ENCODE measurements at regions not wholly inside any gene's neighbourhood (a gene's known extent, or its start where the extent isn't known, plus 50 kb on each side); places are given as distances from the start of the nearest gene placed in this dataset.

DNA sequence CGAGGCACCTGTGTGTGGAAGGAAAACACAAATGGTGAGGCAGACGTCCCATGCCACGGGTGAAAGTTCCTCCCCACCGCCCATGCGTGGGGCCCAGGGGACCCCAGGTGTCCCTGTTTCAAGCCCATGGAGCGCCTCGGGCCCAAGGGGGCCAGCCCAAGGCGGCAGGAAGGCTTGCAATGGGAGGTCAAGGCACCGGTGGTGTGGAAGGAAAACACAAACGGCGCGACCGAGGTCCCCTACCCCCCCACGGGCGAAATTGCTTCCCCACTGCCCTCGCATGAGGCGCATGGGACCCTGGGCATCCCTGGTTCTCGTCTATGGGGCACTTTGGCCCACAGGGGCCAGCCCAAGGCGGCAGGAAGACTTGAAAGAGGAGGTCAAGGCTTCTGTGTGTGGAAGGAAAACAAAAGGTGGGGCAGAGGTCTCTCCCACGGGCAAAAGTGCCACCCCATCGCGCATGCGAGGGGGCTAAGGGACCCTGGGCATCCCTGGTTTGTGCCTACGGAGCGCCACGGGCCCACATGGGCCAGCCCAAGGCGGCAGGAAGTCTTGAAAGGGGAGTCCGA is 379.4 kb downstream of the ALG10 start:
- no peak for DNase-seq (ENCODE audit: low read depth)
- TF ChIP-seq, protein P1, sequence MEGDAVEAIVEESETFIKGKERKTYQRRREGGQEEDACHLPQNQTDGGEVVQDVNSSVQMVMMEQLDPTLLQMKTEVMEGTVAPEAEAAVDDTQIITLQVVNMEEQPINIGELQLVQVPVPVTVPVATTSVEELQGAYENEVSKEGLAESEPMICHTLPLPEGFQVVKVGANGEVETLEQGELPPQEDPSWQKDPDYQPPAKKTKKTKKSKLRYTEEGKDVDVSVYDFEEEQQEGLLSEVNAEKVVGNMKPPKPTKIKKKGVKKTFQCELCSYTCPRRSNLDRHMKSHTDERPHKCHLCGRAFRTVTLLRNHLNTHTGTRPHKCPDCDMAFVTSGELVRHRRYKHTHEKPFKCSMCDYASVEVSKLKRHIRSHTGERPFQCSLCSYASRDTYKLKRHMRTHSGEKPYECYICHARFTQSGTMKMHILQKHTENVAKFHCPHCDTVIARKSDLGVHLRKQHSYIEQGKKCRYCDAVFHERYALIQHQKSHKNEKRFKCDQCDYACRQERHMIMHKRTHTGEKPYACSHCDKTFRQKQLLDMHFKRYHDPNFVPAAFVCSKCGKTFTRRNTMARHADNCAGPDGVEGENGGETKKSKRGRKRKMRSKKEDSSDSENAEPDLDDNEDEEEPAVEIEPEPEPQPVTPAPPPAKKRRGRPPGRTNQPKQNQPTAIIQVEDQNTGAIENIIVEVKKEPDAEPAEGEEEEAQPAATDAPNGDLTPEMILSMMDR (IDR thresholded peaks at IDR 0.05; ENCODE audit: insufficient read depth, low read depth, low read length, missing control alignments) = no peak
- no peak overlapping the region for H3K4me3 ChIP-seq (ENCODE audit: low read length)

GRCh38 chr12:34402228-34402898 is 380.1 kb downstream of the ALG10 start:
- TF ChIP-seq, protein P1 (IDR thresholded peaks at IDR 0.05; ENCODE audit: insufficient read depth, low read depth, low read length, missing control alignments) = no peak
- no peak overlapping the region for H3K4me3 ChIP-seq (ENCODE audit: low read length)
- no peak for DNase-seq (ENCODE audit: low read depth)

DNA sequence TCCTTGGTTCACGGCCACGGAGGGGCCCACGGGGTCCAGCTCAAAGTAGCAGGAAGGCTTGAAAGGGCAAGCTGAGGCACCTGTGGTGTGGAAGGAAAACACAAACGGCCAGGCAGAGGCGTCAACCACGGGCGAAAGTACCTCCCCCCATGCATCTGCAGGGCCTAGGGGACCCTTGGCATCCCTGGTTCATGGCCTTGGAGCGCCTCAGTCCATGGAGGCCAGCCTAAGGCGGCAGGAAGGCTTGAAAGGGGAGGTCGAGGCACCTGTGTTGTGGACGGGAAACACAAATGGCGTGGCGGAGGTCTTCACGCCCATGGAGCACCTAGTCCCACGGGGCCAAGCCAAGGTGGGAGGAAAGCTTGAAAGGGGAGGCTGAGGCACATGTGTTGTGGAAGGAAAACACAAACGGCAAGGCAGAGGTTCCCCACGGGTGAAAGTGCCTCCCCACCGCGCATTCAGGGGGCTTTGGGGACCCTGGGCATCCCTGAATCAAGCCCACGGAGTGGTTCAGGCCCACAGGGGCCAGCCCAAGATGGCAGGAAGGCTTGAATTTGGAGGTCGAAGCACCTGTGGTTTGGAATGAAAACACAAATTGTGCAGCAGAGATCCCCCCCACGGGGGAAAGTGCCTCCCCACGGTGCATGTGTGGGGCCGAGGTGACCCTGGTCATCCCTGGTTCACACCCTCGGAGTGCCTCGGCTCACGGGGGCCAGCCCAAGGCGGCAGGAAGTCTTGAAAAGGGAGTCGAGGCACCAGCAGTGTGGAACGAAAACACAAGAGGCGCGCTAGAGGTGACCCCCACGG is 380.8 kb downstream of the ALG10 start:
- TF ChIP-seq, protein P1 (IDR thresholded peaks at IDR 0.05; ENCODE audit: insufficient read depth, low read depth, low read length, missing control alignments) = no peak
- no peak overlapping the region for H3K4me3 ChIP-seq (ENCODE audit: low read length)
- no peak for DNase-seq (ENCODE audit: low read depth)

- DNase-seq (ENCODE audit: low read depth) = no peak
- no peak overlapping the region for H3K4me3 ChIP-seq (ENCODE audit: low read length)
- TF ChIP-seq, protein P1 (IDR thresholded peaks at IDR 0.05; ENCODE audit: insufficient read depth, low read depth, low read length, missing control alignments) = no peak
Observed at GRCh38 chr12:34403706-34404376, 381.5 kb downstream of the ALG10 start.

GRCh38 chr12:34404377-34405285 is 382.3 kb downstream of the ALG10 start:
- TF ChIP-seq, protein P1 (IDR thresholded peaks at IDR 0.05; ENCODE audit: insufficient read depth, low read depth, low read length, missing control alignments) = no peak
- DNase-seq (ENCODE audit: low read depth) = no peak
- no peak overlapping the region for H3K4me3 ChIP-seq (ENCODE audit: low read length)
